SK-N-SH (cell line): ENCODE measurements at regions not wholly inside any gene's neighbourhood (a gene's known extent, or its start where the extent isn't known, plus 50 kb on each side); places are given as distances from the start of the nearest gene placed in this dataset.

ENCODE experiments used
- CTCF ChIA-PET: fragments of 300-600, 350-600 bp; formaldehyde crosslinking; extraction: SDS; loops from one replicate; lab custom pipeline; 2021; lab: Yijun Ruan, JAX
- POLR2A ChIA-PET: fragments of 350-600 bp; sonication (Branson Sonifier 250); formaldehyde crosslinking; extraction: SDS; loops from one replicate; lab custom pipeline; 2020; ENCODE audit warnings: antibody characterized with exemption, inconsistent platforms; lab: Yijun Ruan, JAX
- DNase-seq: peaks from one replicate; pipeline ENCODE4 v3.0.0; 2012
- H2AFZ ChIP-seq: fragments of 200-600 bp; sonication (generic); 2 replicates; pipeline ENCODE4 v1.8.1; 2016; ENCODE audit warnings: antibody characterized with exemption, mild to moderate bottlenecking, low read depth
- H3F3A ChIP-seq: fragments of 200-600 bp; sonication (generic); replicated peaks from 2 replicates; pipeline ENCODE3; 2016; ENCODE audit warnings: antibody characterized with exemption, mild to moderate bottlenecking; ENCODE audit not compliant: insufficient read depth
- H3K27ac ChIP-seq, 2 experiments: fragments of 200-500 bp in 1 of 2; fragments of 200-600 bp in 1 of 2; sonication (Bioruptor generic) in 1 of 2; sonication (generic), shearing (Covaris generic) in 1 of 2; 2 replicates each; pipeline versions ENCODE4 v1.5.1 to v1.6.1; 2014 to 2016; ENCODE audit warnings: low read depth in 2 of 2, inconsistent platforms in 1 of 2, low read length in 1 of 2, mild to moderate bottlenecking in 1 of 2, mixed read lengths in 1 of 2
- H3K27me3 ChIP-seq: fragments of 200-600 bp; sonication (generic), shearing (Covaris generic); 2 replicates; pipeline ENCODE4 v1.6.1; 2016; ENCODE audit warnings: mixed run types; ENCODE audit not compliant: insufficient read depth
- H3K36me3 ChIP-seq, 2 experiments: fragments of 200-500 bp in 1 of 2; fragments of 200-600 bp in 1 of 2; sonication (Bioruptor generic) in 1 of 2; sonication (generic) in 1 of 2; replicated peaks in 1 of 2; 2 replicates each; pipeline versions ENCODE3 to v1.5.1; 2014 to 2016; ENCODE audit warnings: low read length in 1 of 2, mild to moderate bottlenecking in 1 of 2; ENCODE audit not compliant: insufficient read depth in 2 of 2, control insufficient read depth in 1 of 2
- H3K4me1 ChIP-seq, 2 experiments: fragments of 200-500 bp in 1 of 2; fragments of 200-600 bp in 1 of 2; sonication (Bioruptor generic) in 1 of 2; sonication (generic), shearing (Covaris generic) in 1 of 2; 2 replicates each; pipeline versions ENCODE4 v1.5.1 to v1.6.1; 2014 to 2016; ENCODE audit warnings: low read depth in 1 of 2, low read length in 1 of 2, mixed run types in 1 of 2; ENCODE audit not compliant: insufficient read depth in 2 of 2, control insufficient read depth in 1 of 2
- H3K4me2 ChIP-seq: fragments of 200-600 bp; sonication (generic), shearing (Covaris generic); 2 replicates; pipeline ENCODE4 v1.6.1; 2017; ENCODE audit warnings: mixed run types
- H3K4me3 ChIP-seq, 2 experiments: fragments of 200-500 bp in 1 of 2; fragments of 200-600 bp in 1 of 2; sonication (Bioruptor generic) in 1 of 2; sonication (generic), shearing (Covaris generic) in 1 of 2; 2 replicates each; pipeline versions ENCODE4 v1.5.1 to v1.8.1; 2014 to 2016; ENCODE audit warnings: low read depth in 2 of 2, inconsistent platforms in 1 of 2, low read length in 1 of 2, mild to moderate bottlenecking in 1 of 2, mixed read lengths in 1 of 2, moderate library complexity in 1 of 2
- H3K79me2 ChIP-seq: fragments of 200-600 bp; sonication (generic); 2 replicates; pipeline ENCODE4 v1.8.1; 2017; ENCODE audit warnings: mild to moderate bottlenecking; ENCODE audit not compliant: insufficient read depth
- H3K9ac ChIP-seq: fragments of 200-600 bp; sonication (generic); 2 replicates; pipeline ENCODE4 v1.6.1; 2017; ENCODE audit warnings: mixed run types
- H3K9me2 ChIP-seq: fragments of 200-600 bp; sonication (generic); 2 replicates; pipeline ENCODE4 v1.6.1; 2017; ENCODE audit warnings: mixed run types
- H3K9me3 ChIP-seq: fragments of 200-600 bp; sonication (generic); 2 replicates; pipeline ENCODE4 v1.6.1; 2017; ENCODE audit warnings: mixed run types, mild to moderate bottlenecking, moderate library complexity
- H4K20me1 ChIP-seq: fragments of 200-600 bp; sonication (generic); 2 replicates; pipeline ENCODE4 v1.6.1; 2017; ENCODE audit warnings: mild to moderate bottlenecking, mixed run types; ENCODE audit not compliant: insufficient read depth
- CTCF ChIP-seq: fragments of 200-600 bp; sonication (generic); IDR thresholded peaks from 2 replicates; pipeline ENCODE4 v1.6.1; 2017; ENCODE audit warnings: antibody characterized with exemption, mild to moderate bottlenecking, moderate library complexity
- EP300 ChIP-seq, 2 experiments: IDR thresholded peaks; 2 replicates each; pipeline versions ENCODE4 v1.4.0 to v1.6.1; 2012; ENCODE audit warnings: borderline replicate concordance in 1 of 2, low read depth in 1 of 2, low read length in 1 of 2
- EZH2phosphoT487 ChIP-seq: fragments of 200-600 bp; sonication (generic); IDR thresholded peaks from 2 replicates; pipeline ENCODE4 v1.6.1; 2017; ENCODE audit warnings: low read depth, mixed run types, mild to moderate bottlenecking, antibody characterized with exemption, moderate library complexity, borderline replicate concordance
- FOSL2 ChIP-seq: IDR thresholded peaks from 2 replicates; pipeline ENCODE4 v1.4.0; 2012; ENCODE audit warnings: low read depth, mild to moderate bottlenecking, moderate library complexity, borderline replicate concordance
- FOXJ3 ChIP-seq: sonication (generic); formaldehyde crosslinking; IDR thresholded peaks from 2 replicates; pipeline ENCODE4 v1.5.1; 2020; ENCODE audit warnings: mild to moderate bottlenecking, missing genetic modification reagents
- FOXM1 ChIP-seq: IDR thresholded peaks from 2 replicates; pipeline ENCODE4 v1.4.0; 2012; ENCODE audit warnings: low read depth, mild to moderate bottlenecking
- GATA2 ChIP-seq: sonication (generic); formaldehyde crosslinking; IDR thresholded peaks from 2 replicates; pipeline ENCODE4 v1.5.0; 2020; ENCODE audit warnings: mild to moderate bottlenecking, missing genetic modification reagents
- IRF3 ChIP-seq: fragments of 150-350 bp; IDR thresholded peaks from 2 replicates; pipeline ENCODE4 v1.6.1; 2016; ENCODE audit warnings: mild to moderate bottlenecking, low read depth, low read length
- JUND ChIP-seq: IDR thresholded peaks from 2 replicates; pipeline ENCODE4 v1.4.0; 2012
- MEF2A ChIP-seq: IDR thresholded peaks from 2 replicates; pipeline ENCODE4 v1.4.0; 2012; ENCODE audit warnings: low read depth, borderline replicate concordance
- MXI1 ChIP-seq: IDR thresholded peaks from 2 replicates; pipeline ENCODE4 v1.6.1; 2012; ENCODE audit warnings: mild to moderate bottlenecking, low read depth, low read length, improper control_type of control experiment
- NFIC ChIP-seq: IDR thresholded peaks from 2 replicates; pipeline ENCODE4 v1.4.0; 2012; ENCODE audit warnings: borderline replicate concordance
- RAD21 ChIP-seq: IDR thresholded peaks from 2 replicates; pipeline ENCODE4 v1.6.1; 2012; ENCODE audit warnings: mild to moderate bottlenecking, low read length
- TEAD4 ChIP-seq: IDR thresholded peaks from 2 replicates; pipeline ENCODE4 v1.4.0; 2012; ENCODE audit warnings: mild to moderate bottlenecking, borderline replicate concordance; ENCODE audit not compliant: insufficient read depth
- USF2 ChIP-seq: fragments of 150-350 bp; IDR thresholded peaks from 2 replicates; pipeline ENCODE4 v1.6.1; 2017; ENCODE audit warnings: antibody characterized with exemption, low read length, low read depth, borderline replicate concordance
- YY1 ChIP-seq: IDR thresholded peaks from 2 replicates; pipeline ENCODE4 v1.4.0; 2012; ENCODE audit warnings: low read depth, mild to moderate bottlenecking
- WGBS: methylation state at CpG from one replicate; pipeline ENCODE4 v1.1.6; 2017; ENCODE audit warnings: low lambda C conversion rate; 5-methylcytosine and 5-hydroxymethylcytosine counted together
- TF ChIP-seq, protein P1 (sequence below): IDR thresholded peaks from 2 replicates; pipeline ENCODE4 v1.4.0; 2012; ENCODE audit warnings: low read depth

DNA sequence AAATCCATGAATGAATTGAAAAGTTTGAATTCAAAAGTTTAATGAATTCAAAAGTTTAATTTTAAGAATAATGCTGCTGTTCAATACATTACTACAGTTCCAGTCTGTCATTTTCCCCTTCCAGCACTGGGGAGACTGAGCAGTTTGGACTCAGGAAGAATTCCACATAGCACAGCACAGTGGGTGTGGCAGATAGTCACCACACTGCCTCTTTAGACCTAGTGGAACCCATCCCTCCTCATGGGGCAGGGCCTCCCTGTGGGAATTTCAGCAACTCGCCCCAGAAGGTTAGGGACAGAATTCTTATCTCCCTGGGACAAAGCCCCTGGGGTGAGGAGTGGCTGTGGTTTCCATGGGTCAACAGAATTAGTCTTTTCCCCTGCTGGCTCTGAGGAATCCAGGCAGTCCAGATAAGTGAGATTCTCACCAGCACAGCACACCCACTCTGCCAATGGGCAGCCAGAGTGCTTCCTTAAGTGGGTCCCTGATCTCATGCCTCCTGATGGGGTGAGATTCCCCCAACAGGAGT lies 442.0 kb upstream of the SYT4 start:
- no peak overlapping the region for H3K4me3 ChIP-seq
- POLR2A ChIA-PET, result no interaction called here
- no peak overlapping the region for H3K27ac ChIP-seq
- TF ChIP-seq RAD21, result no peak
- CTCF ChIA-PET, result no interaction called here
- H3K36me3 ChIP-seq, result no peaks in the 10 kb centered on the region
- no peaks in the 10 kb centered on the region for H3K4me1 ChIP-seq
- no CpG with 5 or more reads among the region's 1 CpG for WGBS
- H2AFZ ChIP-seq, result no peak overlapping the region
- H3K27me3 ChIP-seq, result no peaks in the 10 kb centered on the region
- no peak overlapping the region for H3K9ac ChIP-seq
- H3K9me2 ChIP-seq, result no peaks in the 10 kb centered on the region
- no peaks in the 10 kb centered on the region for H4K20me1 ChIP-seq
- DNase-seq, result no peak
- H3K4me2 ChIP-seq, result no peak overlapping the region
- H3K9me3 ChIP-seq, result no peaks in the 10 kb centered on the region; the same call in 1 of the 2 replicates
- H3K79me2 ChIP-seq, result no peaks in the 10 kb centered on the region
- H3F3A ChIP-seq, result no peaks in the 10 kb centered on the region

DNA sequence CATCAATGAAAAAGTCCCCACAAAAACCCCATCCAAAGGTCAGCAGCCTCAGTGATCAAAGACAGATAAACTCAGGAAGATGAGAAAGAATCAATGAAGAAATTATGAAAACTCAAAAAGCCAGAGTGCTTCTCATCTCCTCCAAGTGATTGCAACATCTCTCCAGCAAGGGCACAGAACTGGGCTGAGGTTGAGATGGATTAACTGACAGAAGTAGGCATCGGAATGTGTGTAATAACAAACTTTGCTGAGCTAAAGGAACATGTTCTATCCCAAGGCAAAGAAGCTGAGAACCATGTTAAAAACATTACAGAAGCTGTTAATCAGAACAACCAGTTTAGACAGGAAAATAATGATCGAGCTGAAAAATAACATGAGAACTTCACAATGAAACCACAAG lies 442.8 kb upstream of the SYT4 start:
- 42% methylated on average over 2 of the region's 2 CpGs for WGBS
- Histone ChIP-seq H3K9ac (no peak overlapping the region), H2AFZ (no peak overlapping the region), H3K4me3 (no peak overlapping the region), H3K36me3 (no peaks in the 10 kb centered on the region), H3K4me2 (no peak overlapping the region), H4K20me1 (no peaks in the 10 kb centered on the region), H3K79me2 (no peaks in the 10 kb centered on the region), H3K9me3 (no peaks in the 10 kb centered on the region; the same call in 1 of the 2 replicates), H3K9me2 (no peaks in the 10 kb centered on the region), H3K27me3 (no peaks in the 10 kb centered on the region), H3K27ac (no peak overlapping the region), H3K4me1 (no peaks in the 10 kb centered on the region), H3F3A (no peaks in the 10 kb centered on the region)
- ChIA-PET POLR2A (no interaction called here), CTCF (no interaction called here)
- TF ChIP-seq TEAD4, result no peak
- no peak for TF ChIP-seq EZH2phosphoT487
- TF ChIP-seq FOXM1, result no peak
- TF ChIP-seq, protein P1, sequence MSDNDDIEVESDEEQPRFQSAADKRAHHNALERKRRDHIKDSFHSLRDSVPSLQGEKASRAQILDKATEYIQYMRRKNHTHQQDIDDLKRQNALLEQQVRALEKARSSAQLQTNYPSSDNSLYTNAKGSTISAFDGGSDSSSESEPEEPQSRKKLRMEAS, result no peak
- TF ChIP-seq GATA2 (CRISPR knock-in tag), result no peak
- no peak for TF ChIP-seq YY1
- no peak for TF ChIP-seq USF2
- TF ChIP-seq MXI1, result no peak
- no peak for TF ChIP-seq JUND
- TF ChIP-seq MEF2A, result no peak
- no peak for TF ChIP-seq FOSL2
- TF ChIP-seq IRF3, result no peak
- no peak for TF ChIP-seq EP300 (IDR thresholded peaks at IDR 0.05; ENCODE audit: borderline replicate concordance in 1 of 2, low read depth in 1 of 2, low read length in 1 of 2)
- TF ChIP-seq FOXJ3, result no peak
- no peak for TF ChIP-seq CTCF
- TF ChIP-seq NFIC, result no peak
- no peak for DNase-seq
